ENCODE measurements at regions not wholly inside any gene's neighbourhood (a gene's known extent, or its start where the extent isn't known, plus 50 kb on each side); places are given as distances from the start of the nearest gene placed in this dataset.

DNA sequence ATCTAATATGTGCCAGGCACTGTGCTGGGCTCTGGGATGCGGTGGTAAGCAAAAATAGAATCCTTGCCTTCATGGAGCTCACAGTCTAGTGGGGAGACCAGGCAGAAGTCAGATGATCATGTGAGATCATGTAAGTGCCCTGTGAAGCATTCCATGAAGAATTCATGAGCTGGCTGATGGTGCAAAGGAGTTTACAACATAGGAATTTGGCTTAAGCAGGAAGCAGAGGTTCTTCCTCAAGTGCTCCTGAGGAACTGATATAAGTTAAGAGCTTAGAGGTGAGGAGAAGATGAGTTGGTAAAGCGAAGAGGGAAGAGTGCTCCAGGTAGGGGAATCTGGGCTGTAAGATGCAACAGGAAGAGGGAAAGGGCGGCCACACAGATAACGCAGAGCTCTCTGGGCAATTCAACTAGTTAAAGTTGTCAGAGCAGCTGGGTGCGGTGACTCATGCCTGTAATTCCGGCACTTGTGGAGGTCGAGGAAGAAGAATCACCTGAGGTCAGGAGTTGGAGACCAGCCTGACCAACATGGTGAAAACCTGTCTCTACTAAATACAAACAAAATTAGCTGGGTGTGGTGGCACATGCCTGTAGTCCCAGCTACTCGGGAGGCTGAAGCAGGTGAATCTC lies 78.5 kb upstream of the SPATA31D4 start:
- no peak for TF ChIP-seq EZH2 (IDR thresholded peaks at IDR 0.05; ENCODE audit: borderline replicate concordance, low read length)
- TF ChIP-seq, protein P1, sequence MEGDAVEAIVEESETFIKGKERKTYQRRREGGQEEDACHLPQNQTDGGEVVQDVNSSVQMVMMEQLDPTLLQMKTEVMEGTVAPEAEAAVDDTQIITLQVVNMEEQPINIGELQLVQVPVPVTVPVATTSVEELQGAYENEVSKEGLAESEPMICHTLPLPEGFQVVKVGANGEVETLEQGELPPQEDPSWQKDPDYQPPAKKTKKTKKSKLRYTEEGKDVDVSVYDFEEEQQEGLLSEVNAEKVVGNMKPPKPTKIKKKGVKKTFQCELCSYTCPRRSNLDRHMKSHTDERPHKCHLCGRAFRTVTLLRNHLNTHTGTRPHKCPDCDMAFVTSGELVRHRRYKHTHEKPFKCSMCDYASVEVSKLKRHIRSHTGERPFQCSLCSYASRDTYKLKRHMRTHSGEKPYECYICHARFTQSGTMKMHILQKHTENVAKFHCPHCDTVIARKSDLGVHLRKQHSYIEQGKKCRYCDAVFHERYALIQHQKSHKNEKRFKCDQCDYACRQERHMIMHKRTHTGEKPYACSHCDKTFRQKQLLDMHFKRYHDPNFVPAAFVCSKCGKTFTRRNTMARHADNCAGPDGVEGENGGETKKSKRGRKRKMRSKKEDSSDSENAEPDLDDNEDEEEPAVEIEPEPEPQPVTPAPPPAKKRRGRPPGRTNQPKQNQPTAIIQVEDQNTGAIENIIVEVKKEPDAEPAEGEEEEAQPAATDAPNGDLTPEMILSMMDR (conservative IDR thresholded peaks at IDR 0.05 in 1 of 2, IDR thresholded peaks at IDR 0.05 in 1 of 2; ENCODE audit: extremely low read depth in 1 of 2, insufficient read depth in 1 of 2, low read depth in 1 of 2, low read length in 2 of 2), result no peak

Measured in mammary epithelial cell (primary cell).